Neuronal stem cell (in vitro differentiated cells): ENCODE measurements at regions not wholly inside any gene's neighbourhood (a gene's known extent, or its start where the extent isn't known, plus 50 kb on each side); places are given as distances from the start of the nearest gene placed in this dataset.

ENCODE experiments used
- DNase-seq: peaks from one replicate; pipeline ENCODE4 v3.0.0-alpha.2; 2013; ENCODE audit warnings: low spot score
- H2AFZ ChIP-seq: one replicate; pipeline ENCODE4 v1.6.1; 2013; ENCODE audit warnings: mild to moderate bottlenecking, low read length, inconsistent platforms
- H2AK5ac ChIP-seq: 2 replicates; pipeline ENCODE4 v1.6.1; 2013; ENCODE audit warnings: low read depth, mild to moderate bottlenecking, inconsistent platforms, low read length, moderate library complexity, mixed read lengths
- H2BK120ac ChIP-seq: 2 replicates; pipeline ENCODE4 v1.6.1; 2013; ENCODE audit warnings: low read depth, mild to moderate bottlenecking, inconsistent platforms, low read length, moderate library complexity, mixed read lengths
- H2BK12ac ChIP-seq: one replicate; pipeline ENCODE4 v1.6.1; 2013; ENCODE audit warnings: low read length, inconsistent platforms
- H2BK15ac ChIP-seq: 2 replicates; pipeline ENCODE4 v1.6.1; 2013; ENCODE audit warnings: mild to moderate bottlenecking, low read length, inconsistent platforms, mixed read lengths
- H2BK5ac ChIP-seq: one replicate; pipeline ENCODE4 v1.6.1; 2013; ENCODE audit warnings: inconsistent platforms, mild to moderate bottlenecking, low read length, moderate library complexity
- H3K14ac ChIP-seq: one replicate; pipeline ENCODE4 v1.6.1; 2013; ENCODE audit warnings: low read length, inconsistent platforms
- H3K18ac ChIP-seq: 2 replicates; pipeline ENCODE4 v1.6.1; 2013; ENCODE audit warnings: low read length, inconsistent platforms
- H3K23ac ChIP-seq: 2 replicates; pipeline ENCODE4 v1.6.1; 2013; ENCODE audit warnings: low read depth, mild to moderate bottlenecking, mixed read lengths, low read length, inconsistent platforms; ENCODE audit not compliant: poor library complexity
- H3K27ac ChIP-seq: replicated peaks from 3 replicates; pipeline ENCODE4 v1.5.1; 2013; ENCODE audit warnings: low read length, inconsistent platforms
- H3K27me3 ChIP-seq, 3 experiments: 2 replicates each; pipeline ENCODE4 v1.6.1; 2013; ENCODE audit warnings: low read length in 3 of 3, mild to moderate bottlenecking in 2 of 3, inconsistent platforms in 1 of 3, low read depth in 1 of 3, mixed read lengths in 1 of 3, moderate library complexity in 1 of 3; ENCODE audit not compliant: control insufficient read depth in 3 of 3, insufficient read depth in 3 of 3
- H3K36me3 ChIP-seq, 2 donors: replicated peaks in 1 of 2; 2 replicates each; pipeline ENCODE4 v1.6.1; 2013; ENCODE audit warnings: low read length in 2 of 2; ENCODE audit not compliant: control insufficient read depth in 2 of 2, insufficient read depth in 2 of 2
- H3K4ac ChIP-seq: 2 replicates; pipeline ENCODE4 v1.6.1; 2013; ENCODE audit warnings: inconsistent platforms, mild to moderate bottlenecking, low read length, moderate library complexity
- H3K4me1 ChIP-seq, 2 donors: 1 replicate in 1 of 2; 2 replicates in 1 of 2; pipeline ENCODE4 v1.6.1; 2013; ENCODE audit warnings: low read length in 2 of 2, low read depth in 1 of 2; ENCODE audit not compliant: control insufficient read depth in 2 of 2, insufficient read depth in 1 of 2
- H3K4me2 ChIP-seq: one replicate; pipeline ENCODE4 v1.6.1; 2013; ENCODE audit warnings: mild to moderate bottlenecking, low read length, inconsistent platforms; ENCODE audit not compliant: insufficient read depth, poor library complexity, severe bottlenecking
- H3K4me3 ChIP-seq, 2 donors: 2 replicates each; pipeline ENCODE4 v1.5.1; 2013; ENCODE audit warnings: low read length in 2 of 2, mild to moderate bottlenecking in 2 of 2, inconsistent platforms in 1 of 2, moderate library complexity in 1 of 2
- H3K79me1 ChIP-seq: one replicate; pipeline ENCODE4 v1.6.1; 2013; ENCODE audit warnings: low read depth, mild to moderate bottlenecking, inconsistent platforms, low read length, moderate library complexity
- H3K9ac ChIP-seq: one replicate; pipeline ENCODE4 v1.6.1; 2013; ENCODE audit warnings: mild to moderate bottlenecking, low read depth, low read length, inconsistent platforms; ENCODE audit not compliant: poor library complexity
- H3K9me3 ChIP-seq, 2 donors: replicated peaks in 1 of 2; 2 replicates each; pipeline versions ENCODE3 to v1.6.1; 2013; ENCODE audit warnings: low read length in 2 of 2, mild to moderate bottlenecking in 2 of 2, inconsistent platforms in 1 of 2, low read depth in 1 of 2, mixed read lengths in 1 of 2, moderate library complexity in 1 of 2; ENCODE audit not compliant: control insufficient read depth in 2 of 2, insufficient read depth in 1 of 2
- H4K8ac ChIP-seq: one replicate; pipeline ENCODE4 v1.6.1; 2013; ENCODE audit warnings: low read depth, mild to moderate bottlenecking, inconsistent platforms, low read length, moderate library complexity
- H4K91ac ChIP-seq: one replicate; pipeline ENCODE4 v1.6.1; 2013; ENCODE audit warnings: low read length, low read depth, mild to moderate bottlenecking, inconsistent platforms; ENCODE audit not compliant: poor library complexity
- WGBS, 2 donors: extraction: QIAGEN DNeasy Blood & Tissue Kit; methylation state at CpG; one replicate each; pipeline ENCODE4 v1.1.7; 2013; ENCODE audit warnings: missing lambda C conversion rate in 2 of 2, mixed read lengths in 1 of 2; ENCODE audit not compliant: insufficient read length in 2 of 2, insufficient replicate concordance in 1 of 2; ENCODE audit errors: extremely low coverage in 2 of 2; 5-methylcytosine and 5-hydroxymethylcytosine counted together

DNA sequence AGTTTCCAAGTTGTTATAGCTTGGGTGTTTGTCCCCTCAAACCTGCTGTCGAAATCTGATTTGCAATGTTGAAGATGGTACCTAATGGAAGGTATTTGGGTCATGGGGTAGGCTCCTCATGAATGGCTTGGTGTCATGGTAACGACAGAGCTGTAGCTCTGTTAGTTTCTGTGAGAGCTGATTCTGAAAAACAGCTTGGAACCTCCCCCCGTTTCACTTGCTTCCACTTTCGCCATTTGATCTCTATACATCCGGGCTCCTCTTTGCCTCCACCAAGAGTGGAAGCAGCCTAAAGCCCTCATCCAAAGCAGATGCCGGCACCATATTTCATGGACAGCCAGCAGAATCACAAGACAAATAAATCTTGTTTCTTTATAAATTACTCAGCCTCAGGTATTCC is 1035.1 kb upstream of the SLC39A10 start:
- Histone ChIP-seq H4K8ac (no peak overlapping the region), H3K18ac (no peak overlapping the region), H3K4me2 (no peak overlapping the region), H2BK12ac (no peak overlapping the region), H3K27me3 (no peaks in the 10 kb centered on the region), H4K91ac (no peak overlapping the region), H3K27ac (no peak overlapping the region), H3K14ac (no peak overlapping the region), H3K4ac (no peak overlapping the region), H2BK5ac (no peak overlapping the region), H2AK5ac (no peak overlapping the region), H3K9me3 (no peaks in the 10 kb centered on the region), H3K79me1 (no peaks in the 10 kb centered on the region), H2AFZ (no peak overlapping the region), H3K9ac (no peak overlapping the region), H3K4me1 (no peaks in the 10 kb centered on the region), H2BK15ac (no peak overlapping the region), H3K23ac (no peak overlapping the region), H3K36me3 (no peaks in the 10 kb centered on the region), H2BK120ac (no peak overlapping the region), H3K4me3 (no peak overlapping the region)
- no peak for DNase-seq
- WGBS, 2 donors: no CpG with 5 or more reads among the region's 6 CpGs

DNA sequence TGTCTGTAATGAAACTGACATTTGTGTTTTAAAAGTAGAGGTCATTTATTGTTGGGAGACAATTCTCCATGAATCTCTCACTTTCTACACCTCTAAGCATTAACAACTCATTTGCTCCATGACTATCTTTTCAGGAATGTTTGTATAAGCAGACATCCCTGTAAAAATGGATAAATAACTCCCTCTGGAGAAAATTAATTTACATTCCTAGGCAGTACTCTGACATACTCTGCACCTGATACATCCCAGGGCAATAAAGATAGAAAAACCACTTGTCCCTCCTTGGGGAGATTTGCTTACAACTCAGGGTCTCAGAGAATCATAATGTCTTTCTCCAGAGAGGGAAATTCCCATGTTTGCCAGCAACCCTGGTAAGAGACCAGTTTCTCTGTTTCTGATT is 1037.7 kb upstream of the SLC39A10 start:
- Histone ChIP-seq H3K27ac (no peak overlapping the region), H2BK12ac (no peak overlapping the region), H3K4me1 (no peaks in the 10 kb centered on the region), H2AFZ (no peak overlapping the region), H3K4ac (no peak overlapping the region), H2BK5ac (no peak overlapping the region), H3K36me3 (no peaks in the 10 kb centered on the region), H3K14ac (no peak overlapping the region), H2BK120ac (no peak overlapping the region), H3K27me3 (no peaks in the 10 kb centered on the region), H4K8ac (no peak overlapping the region), H3K9ac (no peak overlapping the region), H2AK5ac (no peak overlapping the region), H3K23ac (no peak overlapping the region), H3K4me2 (no peak overlapping the region), H3K9me3 (no peaks in the 10 kb centered on the region), H4K91ac (no peak overlapping the region), H2BK15ac (no peak overlapping the region), H3K18ac (no peak overlapping the region), H3K4me3 (no peak overlapping the region), H3K79me1 (no peaks in the 10 kb centered on the region)
- DNase-seq: no peak

DNA sequence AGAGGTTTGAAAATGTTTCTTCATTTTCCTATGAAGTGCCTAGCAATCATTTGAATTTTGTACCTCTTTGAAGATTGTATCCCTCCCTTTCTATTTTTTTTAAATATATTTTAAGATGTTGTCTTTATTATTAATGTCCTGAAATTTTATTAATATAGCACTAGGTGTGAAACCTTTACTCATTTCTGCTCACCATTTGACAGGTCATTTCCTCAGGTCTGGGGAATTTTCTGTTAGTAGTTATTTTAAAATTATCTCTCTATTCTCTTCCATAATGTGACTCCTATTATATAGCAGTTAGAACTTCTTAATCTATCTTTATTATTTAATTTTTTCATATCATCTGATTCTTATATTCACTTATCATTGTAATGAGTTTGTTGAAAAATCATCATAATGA is 1038.6 kb upstream of the SLC39A10 start:
- Histone ChIP-seq H2BK12ac (no peak overlapping the region), H3K23ac (no peak overlapping the region), H3K18ac (no peak overlapping the region), H2BK15ac (no peak overlapping the region), H3K9me3 (no peaks in the 10 kb centered on the region), H2BK5ac (no peak overlapping the region), H3K14ac (no peak overlapping the region), H3K4ac (no peak overlapping the region), H3K36me3 (no peaks in the 10 kb centered on the region), H4K91ac (no peak overlapping the region), H3K4me3 (no peak overlapping the region), H3K4me1 (no peaks in the 10 kb centered on the region), H3K9ac (no peak overlapping the region), H2AFZ (no peak overlapping the region), H3K27me3 (no peaks in the 10 kb centered on the region), H3K4me2 (no peak overlapping the region), H4K8ac (no peak overlapping the region), H3K27ac (no peak overlapping the region), H2BK120ac (no peak overlapping the region), H2AK5ac (no peak overlapping the region), H3K79me1 (no peaks in the 10 kb centered on the region)
- no peak for DNase-seq

DNA sequence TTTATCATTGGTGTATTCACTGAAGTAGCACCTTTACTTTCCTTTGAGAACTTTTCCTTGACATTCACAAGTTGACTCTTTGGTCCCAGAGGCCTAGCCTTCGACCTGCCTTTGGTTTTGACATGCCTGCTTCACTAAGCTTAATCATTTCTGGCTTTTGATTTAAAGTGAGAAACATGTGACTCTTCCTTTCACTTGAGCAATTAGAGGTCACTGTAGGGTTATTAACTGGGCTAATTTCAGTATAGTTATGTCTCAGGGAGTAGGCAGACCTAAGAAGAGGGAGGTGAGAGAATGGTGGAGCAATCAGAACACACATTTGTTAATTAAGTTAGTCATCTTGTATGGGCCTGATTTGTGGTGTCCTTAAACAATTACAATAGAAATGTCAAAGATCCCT is 1040.7 kb upstream of the SLC39A10 start:
- no CpG with 5 or more reads among the region's 1 CpG for WGBS, 2 donors

More for the DNA sequence above, 1040.7 kb upstream of the SLC39A10 start:
- H3K14ac ChIP-seq: no peak overlapping the region
- H3K4ac ChIP-seq: no peak overlapping the region
- H3K9ac ChIP-seq: no peak overlapping the region
- H3K23ac ChIP-seq: no peak overlapping the region
- H3K9me3 ChIP-seq: no peaks in the 10 kb centered on the region
- H3K79me1 ChIP-seq: no peaks in the 10 kb centered on the region
- no peak for DNase-seq
- no peak overlapping the region for H4K8ac ChIP-seq
- H3K18ac ChIP-seq: no peak overlapping the region
- H3K4me1 ChIP-seq: no peaks in the 10 kb centered on the region
- no peak overlapping the region for H2AK5ac ChIP-seq
- no peak overlapping the region for H2AFZ ChIP-seq
- H2BK15ac ChIP-seq: no peak overlapping the region
- no peak overlapping the region for H3K4me3 ChIP-seq
- no peaks in the 10 kb centered on the region for H3K36me3 ChIP-seq
- no peak overlapping the region for H2BK5ac ChIP-seq
- H3K27ac ChIP-seq: no peak overlapping the region
- no peak overlapping the region for H2BK120ac ChIP-seq
- H2BK12ac ChIP-seq: no peak overlapping the region
- H4K91ac ChIP-seq: no peak overlapping the region
- H3K27me3 ChIP-seq: no peaks in the 10 kb centered on the region
- H3K4me2 ChIP-seq: no peak overlapping the region
